LNCAP (cell line): ENCODE measurements at regions not wholly inside any gene's neighbourhood (a gene's known extent, or its start where the extent isn't known, plus 50 kb on each side); places are given as distances from the start of the nearest gene placed in this dataset.

Experiments used
- CTCF ChIP-seq: fragments of 450-650 bp; IDR thresholded peaks from 2 replicates; pipeline ENCODE4 v1.5.1; 2017; ENCODE audit warnings: mild to moderate bottlenecking

- TF ChIP-seq CTCF = no peak
Observed at GRCh38 chr2:65589667-65590066, 157.3 kb upstream of the SPRED2 start.

- no peak for TF ChIP-seq CTCF
Observed at GRCh38 chr2:65587779-65588178, 155.4 kb upstream of the SPRED2 start.

GRCh38 chr2:65586516-65586915 lies 154.1 kb upstream of the SPRED2 start:
- TF ChIP-seq CTCF = no peak

- TF ChIP-seq CTCF = no peak
Observed at GRCh38 chr2:65583061-65583460, 150.7 kb upstream of the SPRED2 start.

GRCh38 chr2:65582364-65582763 lies 150.0 kb upstream of the SPRED2 start:
- no peak for TF ChIP-seq CTCF

- TF ChIP-seq CTCF = no peak
Observed at GRCh38 chr2:65580824-65581223, 148.4 kb upstream of the SPRED2 start.

- TF ChIP-seq CTCF = no peak
Observed at GRCh38 chr2:65579506-65580235, 147.3 kb upstream of the SPRED2 start.

- TF ChIP-seq CTCF = no peak
Observed at GRCh38 chr2:65577654-65578053, 145.3 kb upstream of the SPRED2 start.
